ENCODE measurements at regions not wholly inside any gene's neighbourhood (a gene's known extent, or its start where the extent isn't known, plus 50 kb on each side); places are given as distances from the start of the nearest gene placed in this dataset.

DNA sequence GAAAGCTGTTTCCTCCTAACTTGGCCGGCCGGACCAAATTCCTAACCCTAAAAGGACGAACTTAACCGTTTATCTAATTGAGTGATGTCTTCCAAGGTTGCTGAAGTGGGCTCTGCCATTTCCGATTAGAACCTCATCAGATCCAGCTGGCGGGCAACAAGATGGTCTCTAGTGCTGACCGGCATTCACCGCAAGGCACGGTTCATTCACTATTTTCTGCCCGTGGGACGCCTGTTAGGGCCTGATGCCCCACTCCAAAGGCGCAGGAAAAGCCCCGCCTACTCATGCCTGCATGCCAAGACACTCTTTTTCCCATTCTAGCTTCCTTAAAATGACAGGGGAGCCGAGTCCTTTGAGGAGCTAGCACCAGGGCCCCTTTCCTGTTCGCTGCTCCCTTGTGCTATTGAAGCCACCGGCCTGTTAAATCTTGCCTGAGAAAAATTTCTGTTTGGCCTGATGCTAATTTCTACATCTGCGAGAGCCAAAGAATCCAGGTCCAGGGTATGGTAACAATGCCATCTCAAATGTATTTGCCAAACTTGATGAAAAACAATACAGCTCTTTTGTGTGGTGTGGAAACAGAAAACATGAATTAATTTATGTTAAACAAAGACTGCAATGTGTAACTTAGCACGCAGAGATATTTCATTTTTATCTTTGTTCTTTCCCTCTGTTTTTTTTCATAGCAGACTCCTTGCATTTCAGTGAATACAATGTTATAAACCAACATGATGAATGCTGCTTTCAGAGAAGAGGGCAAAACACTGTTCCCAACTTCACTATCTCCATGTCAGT lies 1071.2 kb upstream of the USP15 start:
- Mint-ChIP-seq H3K27ac (ENCODE audit: unreplicated experiment) (no peak overlapping the region), H3K9me3 (ENCODE audit: unreplicated experiment) (no peaks in the 10 kb centered on the region), H3K27me3 (ENCODE audit: unreplicated experiment) (no peaks in the 10 kb centered on the region), H3K36me3 (ENCODE audit: low read depth, unreplicated experiment) (no peaks in the 10 kb centered on the region), H3K4me1 (ENCODE audit: unreplicated experiment) (peaks cover 4% of the 10 kb centered on the region), H3K4me3 (ENCODE audit: unreplicated experiment) (no peak overlapping the region)
- DNase-seq (ENCODE audit: low spot score), result no peak
- TF ChIP-seq, protein P1, sequence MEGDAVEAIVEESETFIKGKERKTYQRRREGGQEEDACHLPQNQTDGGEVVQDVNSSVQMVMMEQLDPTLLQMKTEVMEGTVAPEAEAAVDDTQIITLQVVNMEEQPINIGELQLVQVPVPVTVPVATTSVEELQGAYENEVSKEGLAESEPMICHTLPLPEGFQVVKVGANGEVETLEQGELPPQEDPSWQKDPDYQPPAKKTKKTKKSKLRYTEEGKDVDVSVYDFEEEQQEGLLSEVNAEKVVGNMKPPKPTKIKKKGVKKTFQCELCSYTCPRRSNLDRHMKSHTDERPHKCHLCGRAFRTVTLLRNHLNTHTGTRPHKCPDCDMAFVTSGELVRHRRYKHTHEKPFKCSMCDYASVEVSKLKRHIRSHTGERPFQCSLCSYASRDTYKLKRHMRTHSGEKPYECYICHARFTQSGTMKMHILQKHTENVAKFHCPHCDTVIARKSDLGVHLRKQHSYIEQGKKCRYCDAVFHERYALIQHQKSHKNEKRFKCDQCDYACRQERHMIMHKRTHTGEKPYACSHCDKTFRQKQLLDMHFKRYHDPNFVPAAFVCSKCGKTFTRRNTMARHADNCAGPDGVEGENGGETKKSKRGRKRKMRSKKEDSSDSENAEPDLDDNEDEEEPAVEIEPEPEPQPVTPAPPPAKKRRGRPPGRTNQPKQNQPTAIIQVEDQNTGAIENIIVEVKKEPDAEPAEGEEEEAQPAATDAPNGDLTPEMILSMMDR (IDR thresholded peaks at IDR 0.05; ENCODE audit: unreplicated experiment), result no peak

DNA sequence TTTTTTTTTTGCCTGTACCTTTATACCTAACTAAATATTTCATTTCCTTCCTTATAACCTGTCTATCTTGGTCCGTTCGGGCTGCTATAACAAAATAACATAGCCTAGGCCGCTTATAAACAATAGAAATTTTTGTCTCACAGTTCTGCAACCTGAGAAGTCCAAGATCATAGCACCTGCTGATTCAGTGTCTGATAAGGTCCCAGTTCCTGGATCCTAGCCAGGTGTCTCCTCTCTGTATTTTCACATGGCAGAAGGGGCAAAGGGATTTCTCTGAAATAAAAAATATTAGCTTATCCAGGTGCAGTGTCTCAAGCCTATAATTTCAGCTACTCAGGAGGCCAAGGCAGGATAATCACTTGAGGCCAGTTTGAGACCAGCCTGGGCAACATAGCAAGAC lies 1046.6 kb upstream of the USP15 start:
- no peak overlapping the region for H3K27ac Mint-ChIP-seq (ENCODE audit: unreplicated experiment)
- no peak overlapping the region for H3K4me3 Mint-ChIP-seq (ENCODE audit: unreplicated experiment)
- TF ChIP-seq, protein P1 (IDR thresholded peaks at IDR 0.05; ENCODE audit: unreplicated experiment), result no peak
- no peaks in the 10 kb centered on the region for H3K27me3 Mint-ChIP-seq (ENCODE audit: unreplicated experiment)
- DNase-seq (ENCODE audit: low spot score), result no peak
- H3K36me3 Mint-ChIP-seq (ENCODE audit: low read depth, unreplicated experiment), result no peaks in the 10 kb centered on the region
- no peaks in the 10 kb centered on the region for H3K4me1 Mint-ChIP-seq (ENCODE audit: unreplicated experiment)
- no peaks in the 10 kb centered on the region for H3K9me3 Mint-ChIP-seq (ENCODE audit: unreplicated experiment)

DNA sequence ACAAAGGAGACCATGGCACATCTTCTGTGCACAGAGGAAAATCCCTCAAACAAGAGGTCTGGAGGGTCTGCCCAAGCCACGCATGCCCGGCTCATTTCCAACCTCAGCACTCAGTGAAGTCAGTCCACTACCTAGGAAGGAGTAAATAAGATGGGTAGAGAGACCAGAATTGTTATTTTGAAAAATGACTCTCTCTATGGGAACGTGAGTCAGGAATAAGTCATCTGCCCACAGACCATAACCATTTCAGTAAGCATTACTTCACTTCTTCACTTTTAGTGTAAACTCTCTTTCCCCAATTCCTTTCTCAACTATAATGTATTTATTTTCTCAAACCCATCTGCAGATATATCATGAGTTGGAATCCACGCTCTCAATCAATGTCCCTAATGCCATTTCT lies 1039.9 kb upstream of the USP15 start:
- no peaks in the 10 kb centered on the region for H3K27me3 Mint-ChIP-seq (ENCODE audit: unreplicated experiment)
- no peak overlapping the region for H3K27ac Mint-ChIP-seq (ENCODE audit: unreplicated experiment)
- H3K4me1 Mint-ChIP-seq (ENCODE audit: unreplicated experiment), result no peaks in the 10 kb centered on the region
- DNase-seq (ENCODE audit: low spot score), result no peak
- TF ChIP-seq, protein P1 (IDR thresholded peaks at IDR 0.05; ENCODE audit: unreplicated experiment), result no peak
- no peaks in the 10 kb centered on the region for H3K9me3 Mint-ChIP-seq (ENCODE audit: unreplicated experiment)
- no peaks in the 10 kb centered on the region for H3K36me3 Mint-ChIP-seq (ENCODE audit: low read depth, unreplicated experiment)
- H3K4me3 Mint-ChIP-seq (ENCODE audit: unreplicated experiment), result no peak overlapping the region

DNA sequence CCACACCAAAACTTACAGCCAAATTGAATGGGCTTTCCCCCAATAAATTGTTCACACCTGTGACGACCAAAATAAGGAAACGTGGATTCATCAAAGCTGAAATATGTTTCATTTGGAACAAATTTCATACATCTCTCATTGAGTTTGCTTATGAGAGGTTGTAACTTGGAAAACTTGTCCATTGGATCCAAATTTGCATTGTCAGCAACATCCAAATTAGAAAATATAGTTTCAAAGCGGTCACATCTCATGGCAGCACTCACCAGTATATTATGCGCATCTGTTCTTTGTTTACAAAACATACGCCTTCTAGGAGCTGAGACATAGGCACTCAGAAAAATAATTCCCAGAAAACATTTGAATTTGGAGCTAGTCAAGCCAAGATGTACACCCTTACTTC lies 1028.2 kb upstream of the USP15 start:
- H3K4me1 Mint-ChIP-seq (ENCODE audit: unreplicated experiment), result no peaks in the 10 kb centered on the region
- H3K27me3 Mint-ChIP-seq (ENCODE audit: unreplicated experiment), result peaks cover 1% of the 10 kb centered on the region
- no peak for DNase-seq (ENCODE audit: low spot score)
- no peaks in the 10 kb centered on the region for H3K36me3 Mint-ChIP-seq (ENCODE audit: low read depth, unreplicated experiment)
- H3K4me3 Mint-ChIP-seq (ENCODE audit: unreplicated experiment), result no peak overlapping the region
- TF ChIP-seq, protein P1 (IDR thresholded peaks at IDR 0.05; ENCODE audit: unreplicated experiment), result no peak
- no peak overlapping the region for H3K27ac Mint-ChIP-seq (ENCODE audit: unreplicated experiment)
- H3K9me3 Mint-ChIP-seq (ENCODE audit: unreplicated experiment), result no peaks in the 10 kb centered on the region

DNA sequence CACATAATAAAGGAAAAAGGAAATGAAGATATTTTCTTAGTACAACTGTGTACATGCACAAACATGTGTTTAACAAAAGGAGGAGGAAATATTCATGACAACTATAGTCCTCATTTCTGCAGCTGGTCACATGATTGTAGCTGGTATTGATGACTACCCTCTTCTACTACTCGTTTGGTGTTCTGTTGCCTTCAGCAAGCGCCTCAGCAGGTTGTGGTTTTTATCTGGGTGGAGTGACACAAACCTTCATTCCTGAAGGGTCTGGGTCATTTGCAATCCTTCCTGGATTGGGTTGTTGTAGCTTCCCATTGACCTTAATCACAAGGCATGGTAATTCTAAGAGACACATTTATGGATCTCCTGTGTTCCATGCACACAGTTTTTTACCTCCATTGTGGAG lies 1009.9 kb upstream of the USP15 start:
- H3K27ac Mint-ChIP-seq (ENCODE audit: unreplicated experiment), result no peak overlapping the region
- H3K9me3 Mint-ChIP-seq (ENCODE audit: unreplicated experiment), result no peaks in the 10 kb centered on the region
- no peak for DNase-seq (ENCODE audit: low spot score)
- TF ChIP-seq, protein P1 (IDR thresholded peaks at IDR 0.05; ENCODE audit: unreplicated experiment), result no peak
- H3K4me1 Mint-ChIP-seq (ENCODE audit: unreplicated experiment), result no peaks in the 10 kb centered on the region
- peaks cover 1% of the 10 kb centered on the region for H3K27me3 Mint-ChIP-seq (ENCODE audit: unreplicated experiment)
- H3K4me3 Mint-ChIP-seq (ENCODE audit: unreplicated experiment), result no peak overlapping the region
- H3K36me3 Mint-ChIP-seq (ENCODE audit: low read depth, unreplicated experiment), result no peaks in the 10 kb centered on the region

All from endothelial cell (in vitro differentiated cells).